Stimulated activated CD4-positive, alpha-beta T cell treated with anti-CD3 and anti-CD28 coated beads, Interleukin-2, amount 100 ng/mL, for 4 hours (primary cell): ENCODE measurements at regions not wholly inside any gene's neighbourhood (a gene's known extent, or its start where the extent isn't known, plus 50 kb on each side); places are given as distances from the start of the nearest gene placed in this dataset.

Experiments
- DNase-seq: peaks from one replicate; pipeline ENCODE4 v3.0.0-alpha.2; 2020; ENCODE audit warnings: low read depth

DNA sequence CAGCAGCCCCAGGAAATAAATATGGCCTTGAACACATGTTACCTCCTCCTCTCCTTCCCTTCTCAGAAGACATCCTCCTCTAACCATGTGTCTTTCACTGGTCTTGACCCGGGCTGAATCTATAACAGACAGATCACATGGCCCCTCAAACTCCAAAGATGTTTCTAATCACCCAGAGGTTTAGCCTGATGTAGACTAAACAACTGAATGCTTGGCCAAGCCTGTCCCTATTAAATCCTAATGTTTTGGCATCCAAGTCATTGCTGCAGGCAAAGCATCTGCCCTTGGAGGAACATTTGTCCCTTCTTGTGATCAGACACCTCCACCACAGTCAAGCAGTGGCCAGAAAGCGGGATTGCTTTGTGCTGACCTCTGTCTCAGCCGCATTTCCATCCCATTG is 65.5 kb downstream of the ANKRD60 start:
- DNase-seq: no peak

DNA sequence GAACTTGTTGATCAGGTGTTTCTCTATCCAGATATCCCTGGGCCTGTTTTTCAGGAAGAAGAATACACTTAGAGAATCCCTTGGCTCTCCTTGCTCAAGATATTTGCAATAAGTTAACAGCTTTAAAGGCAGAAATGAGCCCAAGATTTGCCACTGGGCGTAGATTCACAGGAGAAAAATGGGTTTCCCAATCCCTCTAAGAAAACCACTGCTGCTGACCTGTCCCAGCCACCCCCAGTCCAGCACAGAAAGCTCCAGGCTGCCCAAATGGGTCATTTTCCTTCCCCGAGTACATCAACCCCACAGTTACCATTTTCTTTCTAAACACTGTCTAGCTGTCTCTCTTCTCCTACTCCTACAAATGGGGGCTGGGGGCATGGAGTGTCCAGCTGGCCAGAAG is 67.3 kb downstream of the ANKRD60 start:
- no peak for DNase-seq

- no peak for DNase-seq
These were observed 67.9 kb downstream of the ANKRD60 start for GRCh38 chr20:58160451-58161061.

- no peak for DNase-seq
These were observed 73.1 kb downstream of the ANKRD60 start for GRCh38 chr20:58155148-58155925.

GRCh38 chr20:58154113-58154512 is 74.3 kb downstream of the ANKRD60 start:
- no peak for DNase-seq

GRCh38 chr20:58153121-58153520 is 75.3 kb downstream of the ANKRD60 start:
- DNase-seq: no peak

DNA sequence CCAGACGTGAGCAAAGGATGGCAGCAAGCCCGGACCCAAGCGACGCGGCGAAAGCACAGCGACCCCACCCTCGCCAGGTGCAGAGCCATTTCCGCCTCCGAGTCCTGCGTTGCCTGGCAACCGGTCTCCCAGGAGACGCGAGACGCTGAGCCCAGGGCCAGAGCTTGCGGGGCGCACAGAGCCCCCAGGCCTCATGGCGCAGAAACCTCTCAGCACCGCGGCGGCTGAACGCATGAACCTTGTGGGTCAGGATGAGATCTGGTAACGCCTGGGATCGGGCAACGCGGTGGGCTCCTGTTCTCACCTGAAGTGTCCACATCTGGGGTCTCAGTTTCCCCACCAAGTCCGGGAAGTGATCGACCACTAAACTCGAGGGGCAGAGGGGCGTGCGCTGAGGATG is 77.7 kb downstream of the ANKRD60 start:
- no peak for DNase-seq

GRCh38 chr20:58149437-58150091 is 78.9 kb downstream of the ANKRD60 start:
- DNase-seq: no peak

GRCh38 chr20:58148891-58149290 is 79.6 kb downstream of the ANKRD60 start:
- DNase-seq: no peak

- no peak for DNase-seq
These were observed 80.7 kb downstream of the ANKRD60 start for GRCh38 chr20:58147628-58148370.

DNA sequence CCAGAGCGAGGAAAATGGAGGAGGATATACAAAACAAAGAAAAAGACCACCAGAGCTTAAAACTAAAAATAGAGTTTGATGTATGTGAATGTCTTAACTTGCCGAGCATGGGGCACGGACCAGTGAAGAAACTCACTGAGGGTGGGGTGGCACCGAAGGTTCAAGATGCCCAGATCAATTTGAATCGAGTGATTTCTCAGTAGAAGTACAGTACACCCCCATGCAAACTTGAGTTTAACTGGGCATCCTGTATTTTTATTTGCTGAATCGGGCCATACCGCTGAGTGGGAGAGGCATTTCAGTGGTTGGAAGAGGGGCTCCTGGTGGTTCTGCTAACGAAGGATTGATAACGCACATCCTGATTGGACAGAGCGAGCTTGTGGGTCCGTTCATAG is 81.7 kb downstream of the ANKRD60 start:
- DNase-seq: no peak

GRCh38 chr20:58146081-58146745 is 82.2 kb downstream of the ANKRD60 start:
- DNase-seq: no peak

- no peak for DNase-seq
These were observed 82.9 kb downstream of the ANKRD60 start for GRCh38 chr20:58145506-58146080.

DNA sequence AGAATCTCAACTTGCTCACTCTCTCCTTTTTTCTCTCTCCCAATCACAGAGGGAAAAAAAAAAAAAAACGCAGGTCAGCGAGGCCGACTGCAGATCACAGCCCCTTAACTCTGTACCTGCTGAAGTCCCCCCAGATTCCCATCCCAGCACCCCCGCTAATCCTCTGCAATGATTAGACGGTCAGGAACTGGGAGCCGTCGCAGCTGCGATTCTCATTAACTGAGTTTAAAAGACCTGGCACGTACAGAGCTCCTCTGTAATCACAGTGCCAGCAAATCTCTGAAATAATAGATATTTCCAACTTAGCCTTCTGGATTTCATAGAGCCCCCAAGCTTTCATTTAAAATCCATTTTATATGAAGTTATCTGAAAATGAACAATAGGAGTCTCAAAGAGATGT is 84.4 kb downstream of the ANKRD60 start:
- no peak for DNase-seq

GRCh38 chr20:58143531-58143930 is 84.9 kb downstream of the ANKRD60 start:
- DNase-seq: no peak

DNA sequence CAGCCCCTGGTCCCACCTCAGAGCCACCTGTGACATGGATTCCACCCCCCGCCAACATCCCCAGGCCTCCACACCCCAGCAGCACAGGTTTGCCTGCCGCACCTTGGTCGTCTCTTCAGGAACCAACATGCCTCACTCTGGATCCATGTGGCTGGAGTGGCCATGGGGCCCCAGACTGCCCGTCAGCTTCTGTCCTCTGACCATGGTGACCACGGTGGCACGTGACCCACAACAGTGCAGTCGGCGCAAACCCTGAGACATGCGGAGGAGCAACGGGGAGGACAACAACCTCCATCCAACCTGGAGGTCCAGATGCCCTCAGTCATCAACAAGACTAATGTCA is 85.6 kb downstream of the ANKRD60 start:
- no peak for DNase-seq

- DNase-seq: no peak
These were observed 86.2 kb downstream of the ANKRD60 start for GRCh38 chr20:58141971-58142842.

DNA sequence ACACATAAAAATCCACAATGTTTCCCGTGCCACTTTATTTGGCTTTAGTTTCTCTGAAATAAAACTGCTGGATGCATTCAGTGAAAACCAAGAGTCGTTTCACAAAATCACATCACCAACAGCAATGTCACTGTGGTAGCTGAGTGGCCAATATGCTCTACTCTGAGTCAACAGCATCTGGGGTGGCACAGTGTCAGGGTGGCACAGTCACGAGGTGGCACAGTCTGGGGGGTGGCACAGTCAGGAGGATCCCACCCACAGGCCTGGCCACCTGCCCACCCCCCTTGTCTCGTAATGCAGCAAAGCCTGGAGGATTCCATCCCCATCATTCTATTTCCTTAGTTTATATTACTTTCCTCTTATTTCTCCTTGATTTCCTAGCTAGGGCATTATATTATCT is 87.0 kb downstream of the ANKRD60 start:
- DNase-seq: no peak

GRCh38 chr20:58140787-58141425 is 87.5 kb downstream of the ANKRD60 start:
- no peak for DNase-seq
